ENCODE measurements at regions not wholly inside any gene's neighbourhood (a gene's known extent, or its start where the extent isn't known, plus 50 kb on each side); places are given as distances from the start of the nearest gene placed in this dataset.

DNA sequence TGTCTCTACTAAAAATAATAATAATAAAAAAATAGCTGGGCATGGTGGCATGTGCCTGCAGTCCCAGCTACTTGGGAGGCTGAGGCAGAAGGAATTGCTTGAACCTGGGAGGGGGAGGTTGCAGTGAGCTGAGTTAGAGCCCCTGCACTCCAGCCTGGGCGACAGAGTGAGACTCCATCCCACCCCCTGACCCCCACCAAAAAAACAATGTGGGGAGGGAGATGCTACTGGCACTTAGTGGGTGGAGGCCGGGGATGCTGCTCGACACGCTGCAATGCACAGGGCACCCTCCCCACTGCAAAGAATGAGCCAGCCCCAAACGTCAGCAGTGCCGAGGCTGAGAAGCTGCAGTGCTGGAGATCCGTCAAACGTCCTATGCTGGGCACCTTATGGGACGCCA is 77.5 kb upstream of the MAP1LC3B2 start:
- DNase-seq (no peak), ATAC-seq (ENCODE audit: low FRiP score) (no peak)
- H3K27me3 ChIP-seq (ENCODE audit: control insufficient read depth in 1 of 2, insufficient read depth in 2 of 2, low read length in 1 of 2) = no peaks in the 10 kb centered on the region
- no peaks in the 10 kb centered on the region for H3K9me3 ChIP-seq (ENCODE audit: control insufficient read depth, low read length)
- intact Hi-C loops (cut with DNase I) = no loop called here
- H3K36me3 ChIP-seq (ENCODE audit: control insufficient read depth in 1 of 2, insufficient read depth in 2 of 2, low read length in 1 of 2) = no peaks in the 10 kb centered on the region
- H3K4me3 ChIP-seq (ENCODE audit: low read length in 2 of 2) = no peak overlapping the region
- WGBS, 2 donors = 59 to 68% methylated on average over 9 of the region's 9 CpGs
- no peaks in the 10 kb centered on the region for H3K4me1 ChIP-seq (ENCODE audit: control insufficient read depth in 1 of 2, insufficient read depth in 2 of 2, low read length in 2 of 2)
- no peak overlapping the region for H3K27ac ChIP-seq (ENCODE audit: low read depth in 1 of 2, low read length in 2 of 2)

- no peaks in the 10 kb centered on the region for H3K4me1 ChIP-seq (ENCODE audit: control insufficient read depth in 1 of 2, insufficient read depth in 2 of 2, low read length in 2 of 2)
- H3K36me3 ChIP-seq (ENCODE audit: control insufficient read depth in 1 of 2, insufficient read depth in 2 of 2, low read length in 1 of 2) = no peaks in the 10 kb centered on the region
- intact Hi-C loops (cut with DNase I) = no loop called here
- WGBS, 2 donors = 81 to 86% methylated on average over 20 of the region's 20 CpGs
- H3K9me3 ChIP-seq (ENCODE audit: control insufficient read depth, low read length) = no peaks in the 10 kb centered on the region
- H3K4me3 ChIP-seq (ENCODE audit: low read length in 2 of 2) = no peak overlapping the region
- H3K27me3 ChIP-seq (ENCODE audit: control insufficient read depth in 1 of 2, insufficient read depth in 2 of 2, low read length in 1 of 2) = no peaks in the 10 kb centered on the region
- DNase-seq (no peak), ATAC-seq (ENCODE audit: low FRiP score) (no peak)
- no peak overlapping the region for H3K27ac ChIP-seq (ENCODE audit: low read depth in 1 of 2, low read length in 2 of 2)
These were observed 77.0 kb upstream of the MAP1LC3B2 start for GRCh38 chr12:116482179-116482578.

DNA sequence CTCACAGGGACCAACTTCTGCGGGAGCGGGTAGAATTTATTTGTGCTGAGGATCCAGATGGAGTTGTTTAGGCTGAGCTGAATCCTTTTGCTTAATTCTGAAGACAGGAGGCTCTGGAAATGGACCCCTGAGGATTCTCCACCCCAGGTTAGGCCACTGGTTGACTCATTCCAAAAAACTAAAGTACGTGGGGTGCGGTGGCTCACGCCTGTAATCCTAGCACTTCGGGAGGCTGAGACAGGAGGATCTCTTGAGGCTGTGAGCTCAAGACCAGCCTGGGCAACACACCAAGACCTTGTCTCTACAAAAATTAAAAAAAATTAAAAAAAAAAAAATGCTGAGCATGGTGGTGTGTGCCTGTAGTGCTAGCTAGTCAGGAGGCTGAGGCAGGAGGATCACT is 76.3 kb upstream of the MAP1LC3B2 start:
- Histone ChIP-seq H3K9me3 (ENCODE audit: control insufficient read depth, low read length) (peaks cover 2% of the 10 kb centered on the region), H3K27me3 (ENCODE audit: control insufficient read depth in 1 of 2, insufficient read depth in 2 of 2, low read length in 1 of 2) (no peaks in the 10 kb centered on the region), H3K27ac (ENCODE audit: low read depth in 1 of 2, low read length in 2 of 2) (no peak overlapping the region), H3K36me3 (ENCODE audit: control insufficient read depth in 1 of 2, insufficient read depth in 2 of 2, low read length in 1 of 2) (no peaks in the 10 kb centered on the region), H3K4me1 (ENCODE audit: control insufficient read depth in 1 of 2, insufficient read depth in 2 of 2, low read length in 2 of 2) (no peaks in the 10 kb centered on the region), H3K4me3 (ENCODE audit: low read length in 2 of 2) (no peak overlapping the region)
- intact Hi-C loops (cut with DNase I) = no loop called here
- no peak for DNase-seq
- WGBS, 2 donors = 95 to 97% methylated on average over 6 of the region's 6 CpGs
- ATAC-seq (ENCODE audit: low FRiP score) = no peak

- Histone ChIP-seq H3K9me3 (ENCODE audit: control insufficient read depth, low read length) (peaks cover 4% of the 10 kb centered on the region), H3K36me3 (ENCODE audit: control insufficient read depth in 1 of 2, insufficient read depth in 2 of 2, low read length in 1 of 2) (no peaks in the 10 kb centered on the region), H3K27me3 (ENCODE audit: control insufficient read depth in 1 of 2, insufficient read depth in 2 of 2, low read length in 1 of 2) (peaks cover 0 to 1% of the 10 kb centered on the region in 2 donors), H3K4me3 (ENCODE audit: low read length in 2 of 2) (no peak overlapping the region), H3K4me1 (ENCODE audit: control insufficient read depth in 1 of 2, insufficient read depth in 2 of 2, low read length in 2 of 2) (no peaks in the 10 kb centered on the region), H3K27ac (ENCODE audit: low read depth in 1 of 2, low read length in 2 of 2) (no peak overlapping the region)
- intact Hi-C loops (cut with DNase I) = no loop called here
- DNase-seq = no peak
- ATAC-seq (ENCODE audit: low FRiP score) = no peak
- 59 to 71% methylated on average over 19 of the region's 19 CpGs for WGBS, 2 donors
These were observed 75.0 kb upstream of the MAP1LC3B2 start for GRCh38 chr12:116483959-116484750.

GRCh38 chr12:116484807-116485206 is 74.4 kb upstream of the MAP1LC3B2 start:
- peaks cover 0 to 1% of the 10 kb centered on the region in 2 donors for H3K27me3 ChIP-seq (ENCODE audit: control insufficient read depth in 1 of 2, insufficient read depth in 2 of 2, low read length in 1 of 2)
- no peaks in the 10 kb centered on the region for H3K36me3 ChIP-seq (ENCODE audit: control insufficient read depth in 1 of 2, insufficient read depth in 2 of 2, low read length in 1 of 2)
- H3K4me1 ChIP-seq (ENCODE audit: control insufficient read depth in 1 of 2, insufficient read depth in 2 of 2, low read length in 2 of 2) = no peaks in the 10 kb centered on the region
- 64 to 72% methylated on average over 5 of the region's 5 CpGs for WGBS, 2 donors
- intact Hi-C loops (cut with DNase I) = no loop called here
- H3K9me3 ChIP-seq (ENCODE audit: control insufficient read depth, low read length) = peaks cover 4% of the 10 kb centered on the region
- no peak for DNase-seq
- H3K4me3 ChIP-seq (ENCODE audit: low read length in 2 of 2) = no peak overlapping the region
- H3K27ac ChIP-seq (ENCODE audit: low read depth in 1 of 2, low read length in 2 of 2) = no peak overlapping the region
- no peak for ATAC-seq (ENCODE audit: low FRiP score)

- H3K9me3 ChIP-seq (ENCODE audit: control insufficient read depth, low read length) = peaks cover 4% of the 10 kb centered on the region
- H3K36me3 ChIP-seq (ENCODE audit: control insufficient read depth in 1 of 2, insufficient read depth in 2 of 2, low read length in 1 of 2) = no peaks in the 10 kb centered on the region
- H3K4me1 ChIP-seq (ENCODE audit: control insufficient read depth in 1 of 2, insufficient read depth in 2 of 2, low read length in 2 of 2) = no peaks in the 10 kb centered on the region
- DNase-seq (no peak), ATAC-seq (ENCODE audit: low FRiP score) (no peak)
- H3K27me3 ChIP-seq (ENCODE audit: control insufficient read depth in 1 of 2, insufficient read depth in 2 of 2, low read length in 1 of 2) = peaks cover 0 to 1% of the 10 kb centered on the region in 2 donors
- intact Hi-C loops (cut with DNase I) = no loop called here
- 77 to 78% methylated on average over 3 of the region's 3 CpGs for WGBS, 2 donors
- no peak overlapping the region for H3K4me3 ChIP-seq (ENCODE audit: low read length in 2 of 2)
- no peak overlapping the region for H3K27ac ChIP-seq (ENCODE audit: low read depth in 1 of 2, low read length in 2 of 2)
These were observed 70.1 kb upstream of the MAP1LC3B2 start for GRCh38 chr12:116489116-116489515.

GRCh38 chr12:116490471-116490870 is 68.7 kb upstream of the MAP1LC3B2 start:
- Histone ChIP-seq H3K4me1 (ENCODE audit: control insufficient read depth in 1 of 2, insufficient read depth in 2 of 2, low read length in 2 of 2) (no peaks in the 10 kb centered on the region), H3K36me3 (ENCODE audit: control insufficient read depth in 1 of 2, insufficient read depth in 2 of 2, low read length in 1 of 2) (no peaks in the 10 kb centered on the region), H3K27ac (ENCODE audit: low read depth in 1 of 2, low read length in 2 of 2) (no peak overlapping the region), H3K9me3 (ENCODE audit: control insufficient read depth, low read length) (peaks cover 4% of the 10 kb centered on the region), H3K4me3 (ENCODE audit: low read length in 2 of 2) (no peak overlapping the region), H3K27me3 (ENCODE audit: control insufficient read depth in 1 of 2, insufficient read depth in 2 of 2, low read length in 1 of 2) (peaks cover 0 to 1% of the 10 kb centered on the region in 2 donors)
- intact Hi-C loops (cut with DNase I) = no loop called here
- 96% methylated on average over 2 of the region's 2 CpGs for WGBS, 2 donors
- DNase-seq (no peak), ATAC-seq (ENCODE audit: low FRiP score) (no peak)

GRCh38 chr12:116492703-116493324 is 66.4 kb upstream of the MAP1LC3B2 start:
- ATAC-seq (ENCODE audit: low FRiP score) = no peak
- Histone ChIP-seq H3K27me3 (ENCODE audit: control insufficient read depth in 1 of 2, insufficient read depth in 2 of 2, low read length in 1 of 2) (peaks cover 0 to 1% of the 10 kb centered on the region in 2 donors), H3K4me1 (ENCODE audit: control insufficient read depth in 1 of 2, insufficient read depth in 2 of 2, low read length in 2 of 2) (no peaks in the 10 kb centered on the region), H3K27ac (ENCODE audit: low read depth in 1 of 2, low read length in 2 of 2) (no peak overlapping the region), H3K9me3 (ENCODE audit: control insufficient read depth, low read length) (peaks cover 3% of the 10 kb centered on the region), H3K36me3 (ENCODE audit: control insufficient read depth in 1 of 2, insufficient read depth in 2 of 2, low read length in 1 of 2) (no peaks in the 10 kb centered on the region), H3K4me3 (ENCODE audit: low read length in 2 of 2) (no peak overlapping the region)
- no peak for DNase-seq
- 86% methylated on average over 8 of the region's 8 CpGs for WGBS, 2 donors
- intact Hi-C loops (cut with DNase I) = no loop called here

DNA sequence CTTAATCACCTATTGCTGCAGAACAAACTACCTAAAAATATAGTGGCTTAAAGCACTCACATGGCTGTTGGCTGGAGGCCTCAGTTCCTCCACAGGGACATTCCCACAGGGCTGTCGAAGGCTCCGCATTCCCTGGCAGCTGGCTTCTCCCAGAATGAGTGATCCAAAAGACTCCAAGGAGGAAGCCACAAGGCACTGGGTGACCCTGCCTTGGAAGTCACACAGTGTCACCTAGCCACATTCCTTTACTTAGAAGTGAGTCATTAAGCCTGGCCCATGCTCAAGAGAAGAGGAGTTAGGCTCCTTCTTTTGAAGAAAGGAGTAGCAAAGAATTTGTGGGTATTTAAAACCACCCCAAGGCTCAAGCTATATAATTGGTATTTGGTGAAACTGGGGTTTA is 63.9 kb upstream of the MAP1LC3B2 start:
- Histone ChIP-seq H3K9me3 (ENCODE audit: control insufficient read depth, low read length) (no peaks in the 10 kb centered on the region), H3K36me3 (ENCODE audit: control insufficient read depth in 1 of 2, insufficient read depth in 2 of 2, low read length in 1 of 2) (no peaks in the 10 kb centered on the region), H3K27ac (ENCODE audit: low read depth in 1 of 2, low read length in 2 of 2) (no peak overlapping the region), H3K27me3 (ENCODE audit: control insufficient read depth in 1 of 2, insufficient read depth in 2 of 2, low read length in 1 of 2) (no peaks in the 10 kb centered on the region), H3K4me1 (ENCODE audit: control insufficient read depth in 1 of 2, insufficient read depth in 2 of 2, low read length in 2 of 2) (no peaks in the 10 kb centered on the region), H3K4me3 (ENCODE audit: low read length in 2 of 2) (no peak overlapping the region)
- WGBS, 2 donors = 10 to 37% methylated on average over 2 of the region's 2 CpGs
- no peak for ATAC-seq (ENCODE audit: low FRiP score)
- peak in 1 of 2 donors; percentile 73 for DNase-seq
- intact Hi-C loops (cut with DNase I) = no loop called here

All from aorta (tissue), 5 donors.